ENCODE measurements at regions not wholly inside any gene's neighbourhood (a gene's known extent, or its start where the extent isn't known, plus 50 kb on each side); places are given as distances from the start of the nearest gene placed in this dataset.

DNA sequence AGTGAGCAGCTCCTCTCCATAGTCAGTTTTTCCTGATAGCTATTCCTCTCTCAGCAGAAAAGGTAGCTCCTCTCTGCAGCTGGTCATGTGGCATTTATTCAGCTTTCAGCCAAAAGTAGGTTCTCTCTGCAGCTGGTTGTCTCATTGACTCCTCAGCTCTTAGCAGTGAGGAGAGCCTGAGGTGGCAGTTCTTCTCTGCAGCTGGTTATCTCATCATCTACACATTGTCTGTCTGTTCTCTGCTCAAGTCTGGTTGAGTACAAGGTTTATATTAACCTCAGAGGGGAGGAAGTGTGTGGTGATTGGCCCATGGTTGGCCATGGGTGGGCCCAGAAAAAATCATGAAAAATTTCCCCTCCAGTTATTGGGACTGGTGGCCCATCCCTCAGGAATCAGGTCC is 338.3 kb downstream of the KDM5D start:
- TF ChIP-seq CTCF (IDR thresholded peaks at IDR 0.05 in 4 of 5, conservative IDR thresholded peaks at IDR 0.05 in 1 of 5), result no peak
- no peak for TF ChIP-seq POLR2A (IDR thresholded peaks at IDR 0.05)

All from gastrocnemius medialis (tissue), 4 donors.